Panc1 (cell line): ENCODE measurements at regions not wholly inside any gene's neighbourhood (a gene's known extent, or its start where the extent isn't known, plus 50 kb on each side); places are given as distances from the start of the nearest gene placed in this dataset.

ENCODE experiments used
- CTCF ChIP-seq: fragments of 450-650 bp; IDR thresholded peaks from 2 replicates; pipeline ENCODE4 v1.5.1; 2017; ENCODE audit warnings: mild to moderate bottlenecking
- POLR2AphosphoS5 ChIP-seq: IDR thresholded peaks from 2 replicates; pipeline ENCODE4 v1.6.1; 2012; ENCODE audit warnings: mild to moderate bottlenecking, low read depth, low read length, moderate library complexity

- TF ChIP-seq CTCF (no peak), POLR2AphosphoS5 (no peak)
Measured at GRCh38 chr3:59163953-59164352, 114.1 kb upstream of the CFAP20DC start.
